ENCODE measurements at regions not wholly inside any gene's neighbourhood (a gene's known extent, or its start where the extent isn't known, plus 50 kb on each side); places are given as distances from the start of the nearest gene placed in this dataset.
A peak's percentile ranks its signal among the peaks of the same experiment; 100 is the strongest.

DNA sequence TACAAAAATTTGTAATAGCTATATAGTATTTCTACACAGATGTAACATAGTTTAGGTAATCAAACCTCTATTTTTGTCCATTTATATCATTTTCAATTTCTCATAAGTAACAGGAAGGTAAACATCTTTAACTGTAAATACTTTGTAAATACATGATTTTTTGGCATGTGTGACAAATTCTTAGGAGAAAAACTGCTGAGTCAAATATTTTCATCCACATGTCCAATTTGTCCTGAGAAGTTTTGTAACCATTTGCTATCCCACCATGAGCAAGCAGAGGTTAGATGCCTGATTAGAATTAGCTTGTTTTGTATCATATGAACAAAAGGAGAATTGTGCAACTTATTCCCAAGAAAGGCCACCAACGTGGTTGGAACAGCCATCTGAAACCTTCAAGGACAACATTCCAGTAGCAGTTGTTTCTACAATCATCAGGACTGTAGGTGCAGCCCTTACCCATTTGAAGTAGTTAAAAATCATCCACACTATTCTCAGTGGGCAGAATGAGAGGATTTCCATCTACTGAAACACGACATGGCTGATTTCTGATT is 139.6 kb upstream of the MPPED2 start:
- no peak for TF ChIP-seq CTCF (IDR thresholded peaks at IDR 0.05; ENCODE audit: low read length, missing control alignments)
- no peak overlapping the region for H3K4me3 ChIP-seq (replicated peaks; ENCODE audit: low read depth, low read length)
- DNase-seq (ENCODE audit: low read depth): no peak

DNA sequence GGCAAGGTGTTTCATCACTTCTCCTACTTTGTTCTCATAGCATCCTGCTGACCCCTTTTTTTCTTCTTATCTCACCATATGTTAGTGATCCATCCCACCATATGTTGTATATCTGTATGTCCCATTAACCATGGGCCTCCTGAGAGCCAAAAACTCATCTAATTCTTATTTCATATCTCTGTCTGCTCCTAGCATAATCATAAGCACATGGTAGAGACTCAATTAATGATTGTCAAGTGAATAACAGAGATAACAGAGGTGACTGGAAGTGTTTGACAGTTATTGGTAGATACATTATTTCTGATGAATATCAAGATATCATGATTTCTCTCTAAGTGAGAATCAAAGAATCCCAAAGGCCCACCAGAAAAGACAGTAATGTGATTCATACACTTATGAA is 138.1 kb upstream of the MPPED2 start:
- no peak for TF ChIP-seq CTCF (IDR thresholded peaks at IDR 0.05; ENCODE audit: low read length, missing control alignments)
- H3K4me3 ChIP-seq (replicated peaks; ENCODE audit: low read depth, low read length): no peak overlapping the region
- no peak for DNase-seq (ENCODE audit: low read depth)

DNA sequence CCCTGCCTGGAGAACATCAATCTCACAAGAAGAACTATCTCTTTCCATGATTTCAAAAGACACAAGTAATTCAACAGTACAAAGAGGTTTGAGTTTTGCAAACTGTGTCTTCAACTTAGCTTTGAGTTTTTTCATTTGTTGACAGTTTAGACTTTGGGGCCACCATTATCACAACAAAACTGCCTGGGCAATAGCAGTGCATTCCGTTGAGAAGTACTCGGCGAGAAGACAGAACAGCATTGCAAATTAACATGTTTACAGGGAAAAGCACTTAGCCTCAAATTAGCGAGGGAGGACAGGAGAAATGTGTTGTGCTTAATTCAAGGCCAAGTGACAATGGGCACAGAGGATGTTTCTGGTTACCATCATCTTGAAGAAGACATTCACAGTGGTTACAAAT is 133.2 kb upstream of the MPPED2 start:
- no peak for TF ChIP-seq CTCF (IDR thresholded peaks at IDR 0.05; ENCODE audit: low read length, missing control alignments)
- DNase-seq (ENCODE audit: low read depth): no peak
- no peak overlapping the region for H3K4me3 ChIP-seq (replicated peaks; ENCODE audit: low read depth, low read length)

GRCh38 chr11:30717641-30718040 is 131.5 kb upstream of the MPPED2 start:
- TF ChIP-seq CTCF (IDR thresholded peaks at IDR 0.05; ENCODE audit: low read length, missing control alignments): no peak
- no peak for DNase-seq (ENCODE audit: low read depth)
- H3K4me3 ChIP-seq (replicated peaks; ENCODE audit: low read depth, low read length): no peak overlapping the region

DNA sequence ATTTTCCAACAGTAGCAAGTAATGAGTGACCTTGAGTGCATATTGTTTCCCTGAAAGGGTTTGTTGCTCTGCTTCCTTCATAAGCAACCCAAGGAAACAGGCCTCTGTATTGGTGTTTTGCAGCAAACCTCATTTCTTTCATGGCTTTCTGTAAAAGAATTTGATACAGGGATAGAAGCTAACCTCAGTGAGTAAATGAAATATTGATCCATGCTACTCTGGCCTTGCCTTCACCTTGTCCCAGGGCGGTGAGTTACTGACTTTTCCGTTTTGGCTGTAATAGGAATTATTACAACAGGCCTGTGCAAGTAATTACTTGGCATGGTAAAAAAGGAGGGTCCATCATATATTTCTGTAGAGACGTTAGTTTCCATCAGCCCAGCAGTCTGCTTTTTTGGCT is 130.9 kb upstream of the MPPED2 start:
- DNase-seq (ENCODE audit: low read depth): no peak
- TF ChIP-seq CTCF (IDR thresholded peaks at IDR 0.05; ENCODE audit: low read length, missing control alignments): no peak
- no peak overlapping the region for H3K4me3 ChIP-seq (replicated peaks; ENCODE audit: low read depth, low read length)

GRCh38 chr11:30712749-30713148 is 126.6 kb upstream of the MPPED2 start:
- no peak for TF ChIP-seq CTCF (IDR thresholded peaks at IDR 0.05; ENCODE audit: low read length, missing control alignments)
- no peak for DNase-seq (ENCODE audit: low read depth)
- H3K4me3 ChIP-seq (replicated peaks; ENCODE audit: low read depth, low read length): no peak overlapping the region

DNA sequence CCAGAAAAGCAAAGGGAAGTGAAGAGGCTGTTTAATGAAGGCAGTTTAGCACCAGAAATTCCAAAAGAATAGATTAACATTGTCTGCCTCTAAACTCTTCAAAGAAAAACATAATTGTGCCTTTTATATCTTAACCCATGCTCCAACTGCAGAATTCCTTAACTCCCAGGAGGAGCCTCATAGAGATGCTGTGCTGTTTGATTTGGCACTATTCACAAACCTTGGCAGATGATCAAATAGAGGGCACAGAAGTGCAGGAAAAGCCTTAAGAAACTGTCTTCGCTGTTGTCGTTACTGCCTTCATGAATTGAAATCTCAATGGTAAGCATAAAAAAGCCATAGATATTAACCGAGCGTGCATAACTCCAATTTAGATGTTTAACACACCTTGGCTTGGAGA is 124.1 kb upstream of the MPPED2 start:
- no peak for TF ChIP-seq CTCF (IDR thresholded peaks at IDR 0.05; ENCODE audit: low read length, missing control alignments)
- H3K4me3 ChIP-seq (replicated peaks; ENCODE audit: low read depth, low read length): no peak overlapping the region
- DNase-seq (ENCODE audit: low read depth): peak; percentile 1
